ENCODE measurements at regions not wholly inside any gene's neighbourhood (a gene's known extent, or its start where the extent isn't known, plus 50 kb on each side); places are given as distances from the start of the nearest gene placed in this dataset.

- TF ChIP-seq CTCF (IDR thresholded peaks at IDR 0.05; ENCODE audit: low read depth, low read length, poor library complexity, severe bottlenecking) (no peak), EZH2phosphoT487 (IDR thresholded peaks at IDR 0.05; ENCODE audit: borderline replicate concordance, low read length) (no peak)
These were observed 296.9 kb upstream of the HS6ST1 start for GRCh38 chr2:128615571-128615970.

All from DOHH2 (cell line).